ENCODE measurements at regions not wholly inside any gene's neighbourhood (a gene's known extent, or its start where the extent isn't known, plus 50 kb on each side); places are given as distances from the start of the nearest gene placed in this dataset.

DNA sequence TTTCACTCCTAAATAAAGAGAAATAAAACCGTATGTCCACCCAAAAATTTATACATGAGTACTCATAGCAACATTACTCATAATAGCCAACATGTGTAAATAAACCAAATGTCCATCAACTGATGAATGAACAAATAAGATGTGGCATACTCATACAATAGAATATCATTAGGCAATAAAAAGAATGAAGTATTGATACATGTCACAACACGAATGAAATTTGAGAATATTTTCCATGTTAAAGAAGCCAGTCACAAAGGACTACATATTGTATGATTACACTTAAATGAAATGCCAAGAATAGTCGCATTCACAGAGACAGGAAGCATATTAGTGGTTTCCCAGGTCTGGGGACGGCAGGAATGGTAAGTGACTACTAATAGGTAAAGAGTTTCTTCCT is 869.2 kb downstream of the IGSF11 start:
- DNase-seq = no peak
- CTCF ChIA-PET = no interaction called here
- BruUV-seq (replicated peaks) = no TSS peak

DNA sequence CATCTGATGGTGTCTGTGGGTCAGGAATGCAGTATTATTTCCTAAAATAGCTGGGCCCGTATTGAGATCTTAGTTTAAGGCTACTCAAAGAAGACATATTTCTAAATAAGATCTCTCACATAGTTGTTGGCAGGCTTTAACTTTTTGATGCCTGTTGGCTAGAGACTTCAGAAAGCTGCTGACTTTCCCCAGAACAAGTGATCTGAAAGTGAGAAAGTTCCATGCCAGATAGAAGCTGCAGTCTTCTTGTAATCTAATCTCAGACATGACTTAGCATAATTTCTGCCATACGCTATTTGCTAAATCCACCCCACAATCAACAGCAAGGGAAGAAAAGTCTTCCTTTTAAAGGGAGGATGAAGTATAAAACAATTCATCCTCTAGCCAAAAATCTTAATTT is 867.1 kb downstream of the IGSF11 start:
- ChIA-PET POLR2A (ENCODE audit: unreplicated experiment) (no interaction called here), CTCF (no interaction called here)
- no peak overlapping the region for H2AFZ ChIP-seq
- intact Hi-C loops (cut with micrococcal nuclease; ENCODE audit: unreplicated experiment) = no loop called here
- H3K79me2 ChIP-seq (ENCODE audit: low read depth) = no peaks in the 10 kb centered on the region
- H3K9me3 ChIP-seq (ENCODE audit: insufficient read depth, low read depth) = no peaks in the 10 kb centered on the region
- H3K27ac ChIP-seq = no peak overlapping the region
- no peak overlapping the region for H3K4me3 ChIP-seq
- no peaks in the 10 kb centered on the region for H3F3A ChIP-seq (ENCODE audit: insufficient read depth, low read depth)
- no peaks in the 10 kb centered on the region for H3K36me3 ChIP-seq (ENCODE audit: low read depth)
- no peaks in the 10 kb centered on the region for H3K4me1 ChIP-seq (replicated peaks; ENCODE audit: insufficient read depth)
- no peak for DNase-seq
- H3K27me3 ChIP-seq (ENCODE audit: insufficient read depth, low read depth) = no peaks in the 10 kb centered on the region
- TF ChIP-seq, protein P1, sequence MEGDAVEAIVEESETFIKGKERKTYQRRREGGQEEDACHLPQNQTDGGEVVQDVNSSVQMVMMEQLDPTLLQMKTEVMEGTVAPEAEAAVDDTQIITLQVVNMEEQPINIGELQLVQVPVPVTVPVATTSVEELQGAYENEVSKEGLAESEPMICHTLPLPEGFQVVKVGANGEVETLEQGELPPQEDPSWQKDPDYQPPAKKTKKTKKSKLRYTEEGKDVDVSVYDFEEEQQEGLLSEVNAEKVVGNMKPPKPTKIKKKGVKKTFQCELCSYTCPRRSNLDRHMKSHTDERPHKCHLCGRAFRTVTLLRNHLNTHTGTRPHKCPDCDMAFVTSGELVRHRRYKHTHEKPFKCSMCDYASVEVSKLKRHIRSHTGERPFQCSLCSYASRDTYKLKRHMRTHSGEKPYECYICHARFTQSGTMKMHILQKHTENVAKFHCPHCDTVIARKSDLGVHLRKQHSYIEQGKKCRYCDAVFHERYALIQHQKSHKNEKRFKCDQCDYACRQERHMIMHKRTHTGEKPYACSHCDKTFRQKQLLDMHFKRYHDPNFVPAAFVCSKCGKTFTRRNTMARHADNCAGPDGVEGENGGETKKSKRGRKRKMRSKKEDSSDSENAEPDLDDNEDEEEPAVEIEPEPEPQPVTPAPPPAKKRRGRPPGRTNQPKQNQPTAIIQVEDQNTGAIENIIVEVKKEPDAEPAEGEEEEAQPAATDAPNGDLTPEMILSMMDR (conservative IDR thresholded peaks at IDR 0.05) = no peak
- no peak for TF ChIP-seq EZH2 (IDR thresholded peaks at IDR 0.05; ENCODE audit: low read depth)
- no peaks in the 10 kb centered on the region for H4K20me1 ChIP-seq (ENCODE audit: insufficient read depth)
- no peaks in the 10 kb centered on the region for H3K9me2 ChIP-seq (ENCODE audit: insufficient read depth)
- H3K4me2 ChIP-seq = no peak overlapping the region
- no TSS peak for BruUV-seq (replicated peaks)

More for the DNA sequence above, 869.2 kb downstream of the IGSF11 start:
- Histone ChIP-seq H3K9me3 (ENCODE audit: insufficient read depth, low read depth) (no peaks in the 10 kb centered on the region), H3K9me2 (ENCODE audit: insufficient read depth) (no peaks in the 10 kb centered on the region), H3K4me1 (replicated peaks; ENCODE audit: insufficient read depth) (no peaks in the 10 kb centered on the region), H3F3A (ENCODE audit: insufficient read depth, low read depth) (no peaks in the 10 kb centered on the region), H3K36me3 (ENCODE audit: low read depth) (no peaks in the 10 kb centered on the region), H3K79me2 (ENCODE audit: low read depth) (no peaks in the 10 kb centered on the region), H3K27me3 (ENCODE audit: insufficient read depth, low read depth) (no peaks in the 10 kb centered on the region), H2AFZ (no peak overlapping the region), H4K20me1 (ENCODE audit: insufficient read depth) (no peaks in the 10 kb centered on the region), H3K4me2 (no peak overlapping the region), H3K4me3 (no peak overlapping the region), H3K27ac (no peak overlapping the region)
- intact Hi-C loops (cut with micrococcal nuclease; ENCODE audit: unreplicated experiment) = no loop called here
- TF ChIP-seq EZH2 (IDR thresholded peaks at IDR 0.05; ENCODE audit: low read depth) = no peak
- TF ChIP-seq, protein P1 (conservative IDR thresholded peaks at IDR 0.05) = no peak
- POLR2A ChIA-PET (ENCODE audit: unreplicated experiment) = no interaction called here

DNA sequence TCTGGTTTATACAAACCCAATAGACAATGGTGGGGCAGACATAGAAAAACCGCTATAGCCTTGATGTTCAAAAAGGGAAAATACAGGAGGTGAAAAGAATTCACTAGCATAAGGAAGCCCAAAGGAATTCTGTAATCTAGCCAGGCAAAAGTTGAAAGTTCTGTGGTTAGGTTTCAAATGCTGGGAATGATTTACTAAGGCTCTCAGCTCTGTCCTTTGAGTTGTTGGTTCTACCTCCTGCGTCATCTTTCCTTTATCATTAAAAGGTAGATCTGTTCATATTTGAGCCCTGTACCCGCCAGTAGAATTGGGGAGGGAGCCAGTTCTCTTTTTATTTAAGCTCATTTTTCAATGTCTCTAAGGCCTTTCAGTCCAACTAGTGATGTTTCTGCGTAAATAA is 866.5 kb downstream of the IGSF11 start:
- ChIA-PET POLR2A (ENCODE audit: unreplicated experiment) (no interaction called here), CTCF (no interaction called here)
- Histone ChIP-seq H3F3A (ENCODE audit: insufficient read depth, low read depth) (no peaks in the 10 kb centered on the region), H3K9me2 (ENCODE audit: insufficient read depth) (no peaks in the 10 kb centered on the region), H4K20me1 (ENCODE audit: insufficient read depth) (no peaks in the 10 kb centered on the region), H3K4me1 (replicated peaks; ENCODE audit: insufficient read depth) (no peaks in the 10 kb centered on the region), H3K36me3 (ENCODE audit: low read depth) (no peaks in the 10 kb centered on the region), H3K4me2 (no peak overlapping the region), H3K79me2 (ENCODE audit: low read depth) (no peaks in the 10 kb centered on the region), H3K27ac (no peak overlapping the region), H2AFZ (no peak overlapping the region), H3K9me3 (ENCODE audit: insufficient read depth, low read depth) (no peaks in the 10 kb centered on the region), H3K4me3 (no peak overlapping the region), H3K27me3 (ENCODE audit: insufficient read depth, low read depth) (no peaks in the 10 kb centered on the region)
- DNase-seq = no peak
- BruUV-seq (replicated peaks) = no TSS peak
- TF ChIP-seq, protein P1 (conservative IDR thresholded peaks at IDR 0.05) = no peak
- TF ChIP-seq EZH2 (IDR thresholded peaks at IDR 0.05; ENCODE audit: low read depth) = no peak
- intact Hi-C loops (cut with micrococcal nuclease; ENCODE audit: unreplicated experiment) = no loop called here

Measured in PC-9 (cell line).